OCI-LY1 (cell line): ENCODE measurements at regions not wholly inside any gene's neighbourhood (a gene's known extent, or its start where the extent isn't known, plus 50 kb on each side); places are given as distances from the start of the nearest gene placed in this dataset.

Source experiments
- CTCF ChIP-seq: fragments of 200-600 bp; sonication (generic), shearing (Covaris generic); IDR thresholded peaks from 2 replicates; pipeline ENCODE4 v1.5.1; 2017; ENCODE audit warnings: mild to moderate bottlenecking, antibody characterized with exemption, low read length, moderate library complexity, mixed read lengths
- EZH2 ChIP-seq: fragments of 200-600 bp; sonication (generic), shearing (Covaris generic); IDR thresholded peaks from 2 replicates; pipeline ENCODE4 v1.8.0; 2017; ENCODE audit warnings: borderline replicate concordance, mixed run types, mild to moderate bottlenecking, antibody characterized with exemption, low read length, moderate library complexity, mixed read lengths

GRCh38 chr4:162945713-162946112, 221.0 kb downstream of the NAF1 start:
- TF ChIP-seq CTCF (no peak), EZH2 (no peak)
